HL-60 (cell line): ENCODE measurements at regions not wholly inside any gene's neighbourhood (a gene's known extent, or its start where the extent isn't known, plus 50 kb on each side); places are given as distances from the start of the nearest gene placed in this dataset.

Source experiments
- DNase-seq, 2 experiments: peaks; one replicate each; pipeline ENCODE4 v3.0.0-alpha.2; 2010 to 2020; ENCODE audit warnings: low read depth in 1 of 2, low spot score in 1 of 2
- H3K27ac ChIP-seq: fragments of 250-450 bp; sonication (Bioruptor Pico); replicated peaks from 2 replicates; pipeline ENCODE4 v1.5.1; 2020; ENCODE audit warnings: mild to moderate bottlenecking, moderate library complexity
- H3K27me3 ChIP-seq: fragments of 250-450 bp; sonication (Bioruptor Pico); 2 replicates; pipeline ENCODE4 v1.5.1; 2021; ENCODE audit warnings: mild to moderate bottlenecking, moderate library complexity; ENCODE audit not compliant: insufficient read depth, poor library complexity, severe bottlenecking
- H3K4me3 ChIP-seq: replicated peaks from 2 replicates; pipeline ENCODE4 v1.5.1; 2011; ENCODE audit warnings: mild to moderate bottlenecking, control low read depth, low read length; ENCODE audit not compliant: insufficient read depth
- CTCF ChIP-seq: IDR thresholded peaks from one replicate; pipeline ENCODE4 v1.5.1; 2011; ENCODE audit warnings: low read length, control low read depth, inconsistent platforms; ENCODE audit not compliant: insufficient read depth
- GABPA ChIP-seq: IDR thresholded peaks from 2 replicates; pipeline ENCODE4 v1.6.1; 2012; ENCODE audit warnings: low read depth
- POLR2AphosphoS5 ChIP-seq: IDR thresholded peaks from 2 replicates; pipeline ENCODE4 v1.6.1; 2012; ENCODE audit warnings: low read depth
- SPI1 ChIP-seq: IDR thresholded peaks from 2 replicates; pipeline ENCODE4 v1.6.1; 2012; ENCODE audit warnings: low read depth, mild to moderate bottlenecking, borderline replicate concordance
- TF ChIP-seq, protein P1 (sequence below): IDR thresholded peaks from 2 replicates; pipeline ENCODE4 v1.6.1; 2012; ENCODE audit warnings: low read depth; ENCODE audit not compliant: insufficient replicate concordance

- DNase-seq, result no peak
- Histone ChIP-seq H3K27ac (no peak overlapping the region), H3K4me3 (no peak overlapping the region), H3K27me3 (no peaks in the 10 kb centered on the region)
- no peak for TF ChIP-seq SPI1
- no peak for TF ChIP-seq POLR2AphosphoS5
- TF ChIP-seq GABPA, result no peak
- TF ChIP-seq CTCF, result no peak
- TF ChIP-seq, protein P1, sequence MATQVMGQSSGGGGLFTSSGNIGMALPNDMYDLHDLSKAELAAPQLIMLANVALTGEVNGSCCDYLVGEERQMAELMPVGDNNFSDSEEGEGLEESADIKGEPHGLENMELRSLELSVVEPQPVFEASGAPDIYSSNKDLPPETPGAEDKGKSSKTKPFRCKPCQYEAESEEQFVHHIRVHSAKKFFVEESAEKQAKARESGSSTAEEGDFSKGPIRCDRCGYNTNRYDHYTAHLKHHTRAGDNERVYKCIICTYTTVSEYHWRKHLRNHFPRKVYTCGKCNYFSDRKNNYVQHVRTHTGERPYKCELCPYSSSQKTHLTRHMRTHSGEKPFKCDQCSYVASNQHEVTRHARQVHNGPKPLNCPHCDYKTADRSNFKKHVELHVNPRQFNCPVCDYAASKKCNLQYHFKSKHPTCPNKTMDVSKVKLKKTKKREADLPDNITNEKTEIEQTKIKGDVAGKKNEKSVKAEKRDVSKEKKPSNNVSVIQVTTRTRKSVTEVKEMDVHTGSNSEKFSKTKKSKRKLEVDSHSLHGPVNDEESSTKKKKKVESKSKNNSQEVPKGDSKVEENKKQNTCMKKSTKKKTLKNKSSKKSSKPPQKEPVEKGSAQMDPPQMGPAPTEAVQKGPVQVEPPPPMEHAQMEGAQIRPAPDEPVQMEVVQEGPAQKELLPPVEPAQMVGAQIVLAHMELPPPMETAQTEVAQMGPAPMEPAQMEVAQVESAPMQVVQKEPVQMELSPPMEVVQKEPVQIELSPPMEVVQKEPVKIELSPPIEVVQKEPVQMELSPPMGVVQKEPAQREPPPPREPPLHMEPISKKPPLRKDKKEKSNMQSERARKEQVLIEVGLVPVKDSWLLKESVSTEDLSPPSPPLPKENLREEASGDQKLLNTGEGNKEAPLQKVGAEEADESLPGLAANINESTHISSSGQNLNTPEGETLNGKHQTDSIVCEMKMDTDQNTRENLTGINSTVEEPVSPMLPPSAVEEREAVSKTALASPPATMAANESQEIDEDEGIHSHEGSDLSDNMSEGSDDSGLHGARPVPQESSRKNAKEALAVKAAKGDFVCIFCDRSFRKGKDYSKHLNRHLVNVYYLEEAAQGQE, result no peak
These were observed 136.4 kb upstream of the PTPN1 start for GRCh38 chr20:50373674-50374286.

GRCh38 chr20:50374541-50375078 is 135.6 kb upstream of the PTPN1 start:
- Histone ChIP-seq H3K4me3 (no peak overlapping the region), H3K27ac (no peak overlapping the region), H3K27me3 (no peaks in the 10 kb centered on the region)
- TF ChIP-seq, protein P1, result no peak
- TF ChIP-seq SPI1 (no peak), POLR2AphosphoS5 (no peak), GABPA (no peak), CTCF (no peak)
- DNase-seq, result no peak

- TF ChIP-seq, protein P1, result no peak
- TF ChIP-seq CTCF (no peak), SPI1 (no peak), POLR2AphosphoS5 (no peak), GABPA (no peak)
- no peak overlapping the region for H3K27ac ChIP-seq
- H3K27me3 ChIP-seq, result no peaks in the 10 kb centered on the region
These were observed 133.8 kb upstream of the PTPN1 start for GRCh38 chr20:50376179-50376887.

More at GRCh38 chr20:50376179-50376887, 133.8 kb upstream of the PTPN1 start:
- no peak overlapping the region for H3K4me3 ChIP-seq
- no peak for DNase-seq
